DOHH2 (cell line): ENCODE measurements at regions not wholly inside any gene's neighbourhood (a gene's known extent, or its start where the extent isn't known, plus 50 kb on each side); places are given as distances from the start of the nearest gene placed in this dataset.

ENCODE experiments used
- H3F3A ChIP-seq: fragments of 200-600 bp; sonication (generic), shearing (Covaris generic); 2 replicates; pipeline ENCODE4 v1.6.0; 2016; ENCODE audit warnings: antibody characterized with exemption, mild to moderate bottlenecking; ENCODE audit not compliant: control insufficient read depth, insufficient read depth
- H3K27ac ChIP-seq: fragments of 200-600 bp; sonication (generic); 2 replicates; pipeline ENCODE4 v1.5.1; 2014; ENCODE audit warnings: low read depth, mild to moderate bottlenecking, low read length, moderate library complexity
- H3K27me3 ChIP-seq: fragments of 200-600 bp; sonication (generic); 2 replicates; pipeline ENCODE4 v1.6.1; 2014; ENCODE audit warnings: mild to moderate bottlenecking, low read length, mixed read lengths; ENCODE audit not compliant: control insufficient read depth
- H3K36me3 ChIP-seq: fragments of 200-600 bp; sonication (generic); 2 replicates; pipeline ENCODE4 v1.6.1; 2014; ENCODE audit warnings: mild to moderate bottlenecking, low read length, moderate library complexity, mixed read lengths; ENCODE audit not compliant: control insufficient read depth
- H3K4me1 ChIP-seq: fragments of 200-600 bp; sonication (generic); 2 replicates; pipeline ENCODE4 v1.6.1; 2014; ENCODE audit warnings: mild to moderate bottlenecking, low read length, mixed read lengths; ENCODE audit not compliant: control insufficient read depth
- H3K4me2 ChIP-seq: fragments of 200-600 bp; sonication (generic); 2 replicates; pipeline ENCODE4 v1.6.0; 2014; ENCODE audit warnings: mild to moderate bottlenecking, low read length, moderate library complexity
- H3K4me3 ChIP-seq: fragments of 200-600 bp; sonication (generic); 2 replicates; pipeline ENCODE4 v1.5.1; 2014; ENCODE audit warnings: mild to moderate bottlenecking, low read length, mixed read lengths
- H3K79me2 ChIP-seq: fragments of 200-600 bp; sonication (generic); 2 replicates; pipeline ENCODE4 v1.6.1; 2014; ENCODE audit warnings: mild to moderate bottlenecking, low read length, mixed read lengths; ENCODE audit not compliant: control insufficient read depth
- H3K9me2 ChIP-seq: fragments of 200-600 bp; sonication (generic); replicated peaks from 2 replicates; pipeline ENCODE4 v1.6.1; 2014; ENCODE audit warnings: mild to moderate bottlenecking, low read length, mixed read lengths; ENCODE audit not compliant: control insufficient read depth
- H3K9me3 ChIP-seq: fragments of 200-600 bp; sonication (generic); 2 replicates; pipeline ENCODE4 v1.6.1; 2014; ENCODE audit warnings: antibody characterized with exemption, low read length, mixed read lengths; ENCODE audit not compliant: control insufficient read depth, insufficient read depth
- H4K20me1 ChIP-seq: fragments of 200-600 bp; sonication (generic); 2 replicates; pipeline ENCODE4 v1.6.0; 2014; ENCODE audit warnings: low read depth, mild to moderate bottlenecking, antibody characterized with exemption, low read length, moderate library complexity; ENCODE audit not compliant: control insufficient read depth, insufficient read depth
- EZH2phosphoT487 ChIP-seq: fragments of 200-600 bp; sonication (generic); IDR thresholded peaks from 2 replicates; pipeline ENCODE4 v1.6.1; 2017; ENCODE audit warnings: borderline replicate concordance, mild to moderate bottlenecking, antibody characterized with exemption, low read length, moderate library complexity, mixed read lengths
- TF ChIP-seq, protein P1 (sequence below): fragments of 200-600 bp; sonication (generic); IDR thresholded peaks from one replicate; pipeline ENCODE4 v1.5.1; 2014; ENCODE audit warnings: antibody characterized with exemption, mild to moderate bottlenecking, low read depth, low read length; ENCODE audit not compliant: poor library complexity, severe bottlenecking

GRCh38 chr4:116005806-116006088 is 892.3 kb upstream of the NDST4 start:
- H3F3A ChIP-seq = no peaks in the 10 kb centered on the region
- H3K4me1 ChIP-seq = no peaks in the 10 kb centered on the region
- H3K27me3 ChIP-seq = no peaks in the 10 kb centered on the region
- TF ChIP-seq, protein P1, sequence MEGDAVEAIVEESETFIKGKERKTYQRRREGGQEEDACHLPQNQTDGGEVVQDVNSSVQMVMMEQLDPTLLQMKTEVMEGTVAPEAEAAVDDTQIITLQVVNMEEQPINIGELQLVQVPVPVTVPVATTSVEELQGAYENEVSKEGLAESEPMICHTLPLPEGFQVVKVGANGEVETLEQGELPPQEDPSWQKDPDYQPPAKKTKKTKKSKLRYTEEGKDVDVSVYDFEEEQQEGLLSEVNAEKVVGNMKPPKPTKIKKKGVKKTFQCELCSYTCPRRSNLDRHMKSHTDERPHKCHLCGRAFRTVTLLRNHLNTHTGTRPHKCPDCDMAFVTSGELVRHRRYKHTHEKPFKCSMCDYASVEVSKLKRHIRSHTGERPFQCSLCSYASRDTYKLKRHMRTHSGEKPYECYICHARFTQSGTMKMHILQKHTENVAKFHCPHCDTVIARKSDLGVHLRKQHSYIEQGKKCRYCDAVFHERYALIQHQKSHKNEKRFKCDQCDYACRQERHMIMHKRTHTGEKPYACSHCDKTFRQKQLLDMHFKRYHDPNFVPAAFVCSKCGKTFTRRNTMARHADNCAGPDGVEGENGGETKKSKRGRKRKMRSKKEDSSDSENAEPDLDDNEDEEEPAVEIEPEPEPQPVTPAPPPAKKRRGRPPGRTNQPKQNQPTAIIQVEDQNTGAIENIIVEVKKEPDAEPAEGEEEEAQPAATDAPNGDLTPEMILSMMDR = no peak
- TF ChIP-seq EZH2phosphoT487 = no peak
- H3K36me3 ChIP-seq = no peaks in the 10 kb centered on the region
- H3K79me2 ChIP-seq = no peaks in the 10 kb centered on the region
- H3K9me3 ChIP-seq = no peaks in the 10 kb centered on the region
- no peak overlapping the region for H3K4me3 ChIP-seq
- H3K9me2 ChIP-seq = no peaks in the 10 kb centered on the region
- H3K27ac ChIP-seq = no peak overlapping the region
- H3K4me2 ChIP-seq = no peak overlapping the region
- no peaks in the 10 kb centered on the region for H4K20me1 ChIP-seq

GRCh38 chr4:116005037-116005805 is 891.8 kb upstream of the NDST4 start:
- no peaks in the 10 kb centered on the region for H3K27me3 ChIP-seq
- H4K20me1 ChIP-seq = no peaks in the 10 kb centered on the region
- H3K4me2 ChIP-seq = no peak overlapping the region
- H3K9me3 ChIP-seq = no peaks in the 10 kb centered on the region
- no peaks in the 10 kb centered on the region for H3K36me3 ChIP-seq
- no peaks in the 10 kb centered on the region for H3F3A ChIP-seq
- no peaks in the 10 kb centered on the region for H3K9me2 ChIP-seq
- H3K4me1 ChIP-seq = no peaks in the 10 kb centered on the region
- H3K4me3 ChIP-seq = no peak overlapping the region
- no peak overlapping the region for H3K27ac ChIP-seq
- H3K79me2 ChIP-seq = no peaks in the 10 kb centered on the region
- TF ChIP-seq, protein P1 = no peak
- TF ChIP-seq EZH2phosphoT487 = no peak

DNA sequence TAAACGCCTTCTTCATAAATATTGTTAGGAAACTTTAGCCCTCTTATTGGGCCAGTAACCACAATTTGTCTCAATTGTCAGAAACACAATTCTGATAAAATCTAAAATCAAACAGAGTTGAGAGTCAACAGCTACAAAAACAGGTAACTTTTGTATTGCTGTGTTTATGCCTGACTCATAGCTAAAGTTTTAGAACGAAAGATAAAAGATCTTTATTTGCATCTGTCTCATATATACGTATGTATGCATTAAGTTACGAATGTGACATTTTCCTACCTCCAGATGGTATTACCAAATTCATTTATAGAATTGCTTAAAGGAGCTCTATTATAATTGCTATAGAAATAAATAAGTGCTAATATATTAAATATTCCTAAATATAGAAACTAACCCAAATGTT is 887.9 kb upstream of the NDST4 start:
- H3K27ac ChIP-seq = no peak overlapping the region

More for the DNA sequence above, 887.9 kb upstream of the NDST4 start:
- Histone ChIP-seq H3K4me1 (no peaks in the 10 kb centered on the region), H3F3A (no peaks in the 10 kb centered on the region), H3K4me2 (no peak overlapping the region), H3K36me3 (no peaks in the 10 kb centered on the region), H3K9me3 (no peaks in the 10 kb centered on the region), H3K27me3 (no peaks in the 10 kb centered on the region), H4K20me1 (no peaks in the 10 kb centered on the region), H3K79me2 (no peaks in the 10 kb centered on the region), H3K9me2 (no peaks in the 10 kb centered on the region), H3K4me3 (no peak overlapping the region)
- TF ChIP-seq EZH2phosphoT487 = no peak
- TF ChIP-seq, protein P1 = no peak
